Type B pancreatic cell (in vitro differentiated cells): ENCODE measurements at regions not wholly inside any gene's neighbourhood (a gene's known extent, or its start where the extent isn't known, plus 50 kb on each side); places are given as distances from the start of the nearest gene placed in this dataset.
A peak's percentile ranks its signal among the peaks of the same experiment; 100 is the strongest.

ENCODE experiments used
- DNase-seq: peaks from one replicate; pipeline ENCODE4 v3.0.0; 2021; ENCODE audit warnings: mixed read lengths; ENCODE audit not compliant: unreplicated experiment; ENCODE audit errors: extremely low spot score
- H3K27ac Mint-ChIP-seq: 2 replicates; pipeline ENCODE4 v1.8.0; 2021; ENCODE audit warnings: mild to moderate bottlenecking, mixed read lengths
- H3K27me3 Mint-ChIP-seq: 2 replicates; pipeline ENCODE4 v1.8.0; 2021; ENCODE audit warnings: mixed read lengths
- H3K36me3 Mint-ChIP-seq: 2 replicates; pipeline ENCODE4 v1.8.0; 2021; ENCODE audit warnings: mixed read lengths
- H3K4me1 Mint-ChIP-seq: one replicate; pipeline ENCODE4 v1.8.0; 2021; ENCODE audit warnings: mixed read lengths; ENCODE audit not compliant: unreplicated experiment
- H3K4me3 Mint-ChIP-seq: 2 replicates; pipeline ENCODE4 v1.8.0; 2021; ENCODE audit warnings: mild to moderate bottlenecking, mixed read lengths
- H3K9me3 Mint-ChIP-seq: 2 replicates; pipeline ENCODE4 v1.8.0; 2021; ENCODE audit warnings: mixed read lengths
- CTCF ChIP-seq: fragments of 200-600 bp; sonication (generic); conservative IDR thresholded peaks from 2 replicates; pipeline ENCODE4 v1.5.0; 2021; ENCODE audit warnings: antibody characterized with exemption, mild to moderate bottlenecking

DNA sequence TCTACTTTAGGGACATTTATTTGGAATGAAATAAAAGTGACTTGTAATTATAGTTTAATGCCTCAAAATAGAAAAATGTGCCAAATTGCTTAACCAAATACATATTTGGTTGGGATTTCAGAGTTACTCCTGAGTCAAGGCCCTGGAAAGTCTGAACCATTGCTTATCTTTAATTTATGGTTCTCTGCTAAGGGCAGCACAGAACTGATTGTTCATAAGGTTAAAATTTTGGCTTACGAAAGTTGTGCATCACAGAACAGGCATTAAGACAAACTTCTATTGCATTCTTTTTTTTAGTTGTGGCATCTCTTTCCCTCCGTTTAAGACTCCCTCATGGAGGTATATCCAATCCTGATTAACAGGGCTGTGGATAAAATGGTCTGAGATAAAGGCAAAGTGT, 92.2 kb upstream of the TENT5A start:
- Mint-ChIP-seq H3K4me3 (no peak overlapping the region), H3K36me3 (no peaks in the 10 kb centered on the region), H3K4me1 (peaks cover 4% of the 10 kb centered on the region), H3K9me3 (peaks cover 4% of the 10 kb centered on the region), H3K27ac (no peak overlapping the region), H3K27me3 (no peaks in the 10 kb centered on the region)
- no peak for DNase-seq
- no peak for TF ChIP-seq CTCF

- peaks cover 4% of the 10 kb centered on the region for H3K9me3 Mint-ChIP-seq
- no peak overlapping the region for H3K27ac Mint-ChIP-seq
- DNase-seq, result no peak
- H3K27me3 Mint-ChIP-seq, result no peaks in the 10 kb centered on the region
- peaks cover 4% of the 10 kb centered on the region for H3K4me1 Mint-ChIP-seq
- H3K36me3 Mint-ChIP-seq, result no peaks in the 10 kb centered on the region
- H3K4me3 Mint-ChIP-seq, result no peak overlapping the region
- TF ChIP-seq CTCF, result no peak
These were observed 90.8 kb upstream of the TENT5A start for GRCh38 chr6:81843302-81843701.

GRCh38 chr6:81842254-81842653, 89.8 kb upstream of the TENT5A start:
- no peaks in the 10 kb centered on the region for H3K36me3 Mint-ChIP-seq
- H3K27ac Mint-ChIP-seq, result no peak overlapping the region

GRCh38 chr6:81838724-81839426, 86.4 kb upstream of the TENT5A start:
- TF ChIP-seq CTCF, result no peak
- Mint-ChIP-seq H3K27me3 (no peaks in the 10 kb centered on the region), H3K9me3 (peaks cover 5% of the 10 kb centered on the region)

More at GRCh38 chr6:81842254-81842653, 89.8 kb upstream of the TENT5A start:
- no peak for TF ChIP-seq CTCF
- DNase-seq, result no peak
- H3K9me3 Mint-ChIP-seq, result peaks cover 4% of the 10 kb centered on the region
- no peaks in the 10 kb centered on the region for H3K27me3 Mint-ChIP-seq
- H3K4me3 Mint-ChIP-seq, result no peak overlapping the region
- H3K4me1 Mint-ChIP-seq, result peaks cover 4% of the 10 kb centered on the region

DNA sequence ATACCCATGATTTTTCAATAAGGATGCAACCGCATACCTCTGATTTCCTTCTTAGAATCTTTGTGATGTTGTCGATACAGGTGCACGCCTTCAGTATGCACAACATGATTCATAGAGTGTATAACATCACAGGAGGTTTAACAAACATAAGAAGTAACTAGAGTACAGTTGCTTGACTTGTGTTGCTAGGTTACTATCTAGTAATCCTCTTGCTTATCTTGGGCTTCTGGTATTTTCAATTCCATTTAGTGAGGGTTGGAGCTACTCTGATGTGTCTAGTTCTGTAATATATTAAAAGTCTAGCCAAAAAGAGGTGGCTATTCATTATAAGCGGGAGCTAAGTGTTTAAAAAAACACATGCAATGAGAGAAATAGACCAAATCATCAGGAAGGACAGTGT, 85.5 kb upstream of the TENT5A start:
- Mint-ChIP-seq H3K36me3 (no peaks in the 10 kb centered on the region), H3K4me3 (no peak overlapping the region), H3K27me3 (no peaks in the 10 kb centered on the region), H3K27ac (peak overlapping the region; percentile 18), H3K9me3 (peaks cover 5% of the 10 kb centered on the region), H3K4me1 (peaks cover 4% of the 10 kb centered on the region)
- TF ChIP-seq CTCF, result no peak
- no peak for DNase-seq

More at GRCh38 chr6:81838724-81839426, 86.4 kb upstream of the TENT5A start:
- no peaks in the 10 kb centered on the region for H3K36me3 Mint-ChIP-seq
- H3K4me3 Mint-ChIP-seq, result no peak overlapping the region
- peaks cover 4% of the 10 kb centered on the region for H3K4me1 Mint-ChIP-seq
- no peak overlapping the region for H3K27ac Mint-ChIP-seq
- no peak for DNase-seq
